ENCODE measurements at regions not wholly inside any gene's neighbourhood (a gene's known extent, or its start where the extent isn't known, plus 50 kb on each side); places are given as distances from the start of the nearest gene placed in this dataset.
"Not testable (repeated sequence)": the region's sequence is repeated elsewhere in the genome, so short reads cannot be mapped to it uniquely, and the experiment has no call there.

GRCh38 chrX:97863261-97863660 lies 979.6 kb downstream of the RPA4 start:
- DNase-seq, result no peak

GRCh38 chrX:97867266-97867665 lies 983.6 kb downstream of the RPA4 start:
- DNase-seq, result no peak

- no peak for DNase-seq
These were observed 993.1 kb downstream of the RPA4 start for GRCh38 chrX:97876697-97877407.

GRCh38 chrX:97882306-97882705 lies 998.6 kb downstream of the RPA4 start:
- DNase-seq, result no peak

- no peak for DNase-seq
These were observed 1012.0 kb downstream of the RPA4 start for GRCh38 chrX:97895751-97896150.

GRCh38 chrX:97897998-97898397 lies 1014.3 kb downstream of the RPA4 start:
- DNase-seq, result no peak

GRCh38 chrX:97898798-97899197 lies 1015.1 kb downstream of the RPA4 start:
- no peak for DNase-seq

GRCh38 chrX:97907791-97908190 lies 1024.1 kb downstream of the RPA4 start:
- DNase-seq, result no peak

GRCh38 chrX:97909245-97909644 lies 1025.5 kb downstream of the RPA4 start:
- DNase-seq, result no peak

- not testable (repeated sequence) for DNase-seq
These were observed 1031.7 kb downstream of the RPA4 start for GRCh38 chrX:97915390-97915789.

GRCh38 chrX:97921223-97921622 lies 1037.5 kb downstream of the RPA4 start:
- not testable (repeated sequence) for DNase-seq

- DNase-seq, result no peak
These were observed 1047.9 kb downstream of the RPA4 start for GRCh38 chrX:97931586-97931985.

GRCh38 chrX:97936296-97936695 lies 1052.6 kb downstream of the RPA4 start:
- no peak for DNase-seq

- no peak for DNase-seq
These were observed 1055.0 kb downstream of the RPA4 start for GRCh38 chrX:97938706-97939105.

GRCh38 chrX:97968376-97969163 lies 1084.9 kb downstream of the RPA4 start:
- no peak for DNase-seq

GRCh38 chrX:97984641-97985040 lies 1100.9 kb downstream of the RPA4 start:
- no peak for DNase-seq

GRCh38 chrX:97985096-97985495 lies 1101.4 kb downstream of the RPA4 start:
- DNase-seq, result no peak

- DNase-seq, result no peak
These were observed 1104.3 kb downstream of the RPA4 start for GRCh38 chrX:97987979-97988378.

GRCh38 chrX:97995834-97996233 lies 1112.1 kb downstream of the RPA4 start:
- no peak for DNase-seq

- DNase-seq, result no peak
These were observed 1145.0 kb downstream of the RPA4 start for GRCh38 chrX:98028691-98029090.

- DNase-seq, result no peak
These were observed 1146.2 kb downstream of the RPA4 start for GRCh38 chrX:98029861-98030260.

GRCh38 chrX:98057176-98057575 lies 1173.5 kb downstream of the RPA4 start:
- DNase-seq, result no peak

- no peak for DNase-seq
These were observed 1181.4 kb downstream of the RPA4 start for GRCh38 chrX:98065151-98065550.

GRCh38 chrX:98067611-98068010 lies 1183.9 kb downstream of the RPA4 start:
- DNase-seq, result no peak

Data from CD4-positive, alpha-beta T cell treated with Interleukin-10 for 1 hour (primary cell).